Central memory CD8-positive, alpha-beta T cell (primary cell): ENCODE measurements at regions not wholly inside any gene's neighbourhood (a gene's known extent, or its start where the extent isn't known, plus 50 kb on each side); places are given as distances from the start of the nearest gene placed in this dataset.

ENCODE experiments used
- ATAC-seq: fragments of 150-1000 bp; cut with Tn5 transposase; replicated peaks from 2 replicates; pipeline ENCODE4 v1.10.0; 2022; ENCODE audit warnings: mild to moderate bottlenecking, moderate FRiP score, moderate number of reproducible peaks; ENCODE audit not compliant: poor library complexity, severe bottlenecking; ENCODE audit errors: extremely low read depth
- DNase-seq, 2 donors: peaks; one replicate each; pipeline ENCODE4 v3.0.0; 2021; ENCODE audit warnings: low spot score in 2 of 2
- H3K27ac Mint-ChIP-seq: one replicate; pipeline ENCODE4 v1.8.0; 2022; ENCODE audit warnings: low read depth, mild to moderate bottlenecking, moderate library complexity, mixed read lengths
- H3K27me3 Mint-ChIP-seq: one replicate; pipeline ENCODE4 v1.8.0; 2022; ENCODE audit warnings: mixed read lengths
- H3K36me3 Mint-ChIP-seq: one replicate; pipeline ENCODE4 v1.8.0; 2022; ENCODE audit warnings: mild to moderate bottlenecking, moderate library complexity, mixed read lengths; ENCODE audit not compliant: insufficient read depth
- H3K4me1 Mint-ChIP-seq: one replicate; pipeline ENCODE4 v1.8.0; 2022; ENCODE audit warnings: mixed read lengths
- H3K4me3 Mint-ChIP-seq: one replicate; pipeline ENCODE4 v1.8.0; 2022; ENCODE audit warnings: mild to moderate bottlenecking, moderate library complexity, mixed read lengths
- H3K9me3 Mint-ChIP-seq: one replicate; pipeline ENCODE4 v1.8.0; 2022; ENCODE audit warnings: mixed read lengths

DNA sequence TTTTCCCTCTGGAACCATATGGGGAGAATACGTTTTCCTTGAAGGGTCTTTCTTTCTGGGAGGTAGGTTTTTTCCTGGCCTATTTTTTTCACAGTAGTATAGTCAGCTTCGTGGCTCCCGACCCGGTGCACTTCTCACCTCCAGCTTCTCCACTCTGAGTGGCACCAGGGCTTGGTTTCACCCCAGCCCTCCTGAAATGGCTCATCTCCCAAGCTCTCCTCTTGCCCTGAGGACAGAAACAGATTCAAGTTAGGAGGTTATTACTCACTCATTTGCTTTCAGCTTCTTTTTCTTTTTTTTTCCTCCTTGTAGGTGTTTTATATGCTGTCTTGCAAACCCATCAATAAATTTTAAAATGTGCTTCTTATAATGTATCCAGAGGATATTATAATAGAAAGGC, 199.3 kb downstream of the RFC3 start:
- Mint-ChIP-seq H3K4me1 (no peaks in the 10 kb centered on the region), H3K27me3 (peaks cover 6% of the 10 kb centered on the region), H3K9me3 (peaks cover 7% of the 10 kb centered on the region), H3K36me3 (no peaks in the 10 kb centered on the region), H3K27ac (no peak overlapping the region), H3K4me3 (no peak overlapping the region)
- ATAC-seq (no peak), DNase-seq (no peak)

GRCh38 chr13:34019870-34020269, 201.9 kb downstream of the RFC3 start:
- H3K36me3 Mint-ChIP-seq, result no peaks in the 10 kb centered on the region
- no peak for DNase-seq
- H3K9me3 Mint-ChIP-seq, result peaks cover 13% of the 10 kb centered on the region
- peaks cover 6% of the 10 kb centered on the region for H3K27me3 Mint-ChIP-seq
- H3K4me3 Mint-ChIP-seq, result no peak overlapping the region
- no peak for ATAC-seq
- no peak overlapping the region for H3K27ac Mint-ChIP-seq
- H3K4me1 Mint-ChIP-seq, result no peaks in the 10 kb centered on the region

DNA sequence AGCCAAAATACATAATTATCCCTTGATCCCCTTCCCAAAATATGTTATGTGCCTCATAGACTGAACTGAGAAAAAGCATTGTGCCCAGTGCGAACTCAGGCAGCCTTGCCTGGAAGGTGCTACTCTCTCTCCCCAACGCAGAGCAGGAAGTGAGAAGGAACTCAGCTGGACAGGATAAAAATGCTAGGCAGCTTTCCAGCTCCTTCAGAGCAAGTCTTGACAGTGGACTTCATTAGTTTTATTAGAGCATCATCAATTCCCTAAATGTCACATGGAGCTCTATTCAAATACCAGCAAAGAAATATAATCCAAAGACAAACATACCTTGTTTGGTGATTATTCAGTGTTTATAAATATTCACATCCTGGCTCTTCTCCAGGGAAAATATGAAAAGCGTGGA, 202.4 kb downstream of the RFC3 start:
- peaks cover 13% of the 10 kb centered on the region for H3K9me3 Mint-ChIP-seq
- H3K4me1 Mint-ChIP-seq, result no peaks in the 10 kb centered on the region
- H3K27me3 Mint-ChIP-seq, result peaks cover 6% of the 10 kb centered on the region
- ATAC-seq (no peak), DNase-seq (no peak)
- H3K4me3 Mint-ChIP-seq, result no peak overlapping the region
- H3K36me3 Mint-ChIP-seq, result no peaks in the 10 kb centered on the region
- H3K27ac Mint-ChIP-seq, result no peak overlapping the region

DNA sequence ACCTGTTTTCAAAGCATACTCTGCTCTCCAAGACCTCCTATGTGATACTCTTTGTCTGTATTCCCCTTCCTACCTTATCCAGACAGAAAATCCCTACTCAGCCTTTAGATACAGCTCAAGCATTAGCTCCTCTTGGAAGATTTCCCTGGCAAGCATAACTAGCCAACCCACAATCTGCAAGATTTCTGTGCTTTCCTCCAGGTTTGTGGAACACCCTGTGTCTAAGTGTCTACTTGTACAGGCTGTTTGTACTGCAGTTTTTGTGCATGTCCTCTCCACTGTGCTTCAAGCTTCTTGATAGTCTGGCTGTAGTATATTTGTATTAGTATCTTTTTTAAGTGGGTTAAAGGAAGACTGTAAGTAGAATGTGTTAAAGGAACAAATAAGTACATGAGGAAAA, 203.7 kb downstream of the RFC3 start:
- H3K27me3 Mint-ChIP-seq, result no peaks in the 10 kb centered on the region
- peaks cover 13% of the 10 kb centered on the region for H3K9me3 Mint-ChIP-seq
- no peak for ATAC-seq
- H3K4me3 Mint-ChIP-seq, result no peak overlapping the region
- no peak for DNase-seq
- H3K27ac Mint-ChIP-seq, result no peak overlapping the region
- H3K36me3 Mint-ChIP-seq, result no peaks in the 10 kb centered on the region
- H3K4me1 Mint-ChIP-seq, result no peaks in the 10 kb centered on the region

- H3K4me3 Mint-ChIP-seq, result no peak overlapping the region
- ATAC-seq, result no peak
- no peaks in the 10 kb centered on the region for H3K27me3 Mint-ChIP-seq
- H3K36me3 Mint-ChIP-seq, result no peaks in the 10 kb centered on the region
- no peak overlapping the region for H3K27ac Mint-ChIP-seq
- H3K4me1 Mint-ChIP-seq, result no peaks in the 10 kb centered on the region
- DNase-seq, result no peak
- H3K9me3 Mint-ChIP-seq, result peaks cover 27% of the 10 kb centered on the region
Observed at GRCh38 chr13:34025746-34026145, 207.8 kb downstream of the RFC3 start.

DNA sequence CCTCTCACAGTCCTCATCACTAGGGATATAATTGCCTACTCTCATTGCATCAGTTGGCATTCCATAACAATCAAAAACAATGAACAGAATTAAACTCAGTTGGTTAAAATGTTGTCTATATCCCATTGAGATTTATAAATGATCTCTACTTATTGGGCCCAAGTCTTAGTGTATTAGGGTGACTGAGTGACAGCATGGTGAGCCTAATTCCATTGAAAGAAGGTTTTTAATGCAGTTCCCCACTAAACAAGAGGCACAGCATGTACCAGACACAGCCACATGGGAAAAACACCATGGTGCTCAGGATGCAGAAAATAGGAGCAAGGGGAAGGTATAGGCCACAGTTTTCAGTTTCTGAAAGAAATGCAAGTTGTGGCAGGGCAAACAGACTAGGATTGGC, 208.4 kb downstream of the RFC3 start:
- no peak overlapping the region for H3K4me3 Mint-ChIP-seq
- no peak for DNase-seq
- H3K9me3 Mint-ChIP-seq, result peaks cover 27% of the 10 kb centered on the region
- no peaks in the 10 kb centered on the region for H3K27me3 Mint-ChIP-seq
- no peak overlapping the region for H3K27ac Mint-ChIP-seq
- no peak for ATAC-seq
- H3K36me3 Mint-ChIP-seq, result no peaks in the 10 kb centered on the region
- H3K4me1 Mint-ChIP-seq, result no peaks in the 10 kb centered on the region

GRCh38 chr13:34028496-34029442, 210.8 kb downstream of the RFC3 start:
- Mint-ChIP-seq H3K27ac (no peak overlapping the region), H3K27me3 (no peaks in the 10 kb centered on the region), H3K36me3 (no peaks in the 10 kb centered on the region), H3K9me3 (peaks cover 15% of the 10 kb centered on the region), H3K4me1 (no peaks in the 10 kb centered on the region), H3K4me3 (no peak overlapping the region)
- DNase-seq, result no peak
- ATAC-seq, result no peak

- Mint-ChIP-seq H3K36me3 (no peaks in the 10 kb centered on the region), H3K4me1 (no peaks in the 10 kb centered on the region), H3K27ac (no peak overlapping the region), H3K27me3 (no peaks in the 10 kb centered on the region), H3K4me3 (no peak overlapping the region), H3K9me3 (peaks cover 14% of the 10 kb centered on the region)
- DNase-seq (no peak), ATAC-seq (no peak)
Observed at GRCh38 chr13:34030782-34031181, 212.8 kb downstream of the RFC3 start.

GRCh38 chr13:34031610-34032009, 213.7 kb downstream of the RFC3 start:
- no peak overlapping the region for H3K27ac Mint-ChIP-seq
- H3K36me3 Mint-ChIP-seq, result no peaks in the 10 kb centered on the region
- no peak for ATAC-seq
- no peaks in the 10 kb centered on the region for H3K4me1 Mint-ChIP-seq
- no peak for DNase-seq
- H3K4me3 Mint-ChIP-seq, result no peak overlapping the region
- H3K9me3 Mint-ChIP-seq, result peaks cover 19% of the 10 kb centered on the region
- no peaks in the 10 kb centered on the region for H3K27me3 Mint-ChIP-seq

DNA sequence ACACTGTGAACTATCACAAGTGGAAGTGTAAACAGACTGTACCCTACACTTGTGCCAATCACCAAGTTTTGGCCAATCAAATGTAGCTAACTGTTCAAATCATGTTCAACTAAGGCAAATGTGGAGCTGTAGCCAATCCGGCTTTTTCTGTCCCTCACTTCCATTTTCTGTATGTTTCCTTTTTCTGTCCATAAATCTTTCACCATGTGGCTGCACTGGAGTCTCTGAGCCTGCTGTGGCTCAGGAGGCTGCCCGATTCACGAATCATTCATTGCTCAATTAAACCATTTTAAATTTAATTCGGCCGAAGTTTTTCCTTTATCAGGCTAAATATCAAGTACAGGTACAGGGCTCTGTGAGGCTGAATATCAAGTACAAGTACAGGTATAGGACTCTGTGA, 216.5 kb downstream of the RFC3 start:
- peaks cover 13% of the 10 kb centered on the region for H3K9me3 Mint-ChIP-seq
- no peak overlapping the region for H3K27ac Mint-ChIP-seq
- no peaks in the 10 kb centered on the region for H3K27me3 Mint-ChIP-seq
- DNase-seq (no peak), ATAC-seq (no peak)
- no peak overlapping the region for H3K4me3 Mint-ChIP-seq
- H3K4me1 Mint-ChIP-seq, result no peaks in the 10 kb centered on the region
- H3K36me3 Mint-ChIP-seq, result no peaks in the 10 kb centered on the region

DNA sequence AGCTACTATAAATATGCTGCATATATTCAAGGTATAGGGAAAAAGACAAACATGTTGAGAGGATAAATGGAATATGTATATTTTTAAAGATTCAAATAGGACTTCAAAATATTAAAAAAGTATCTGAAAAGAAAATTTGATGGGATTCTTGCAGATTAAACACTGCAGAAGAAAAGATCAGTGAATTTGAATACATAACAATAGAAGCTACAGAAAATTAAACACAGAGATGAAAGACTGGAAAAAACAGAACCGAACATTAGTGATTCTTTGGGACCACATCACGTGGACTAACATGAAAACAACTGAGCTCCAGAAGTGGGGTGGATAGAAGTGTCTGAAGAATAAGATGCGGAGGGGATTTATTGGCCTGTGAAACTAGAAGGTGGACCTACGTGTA, 217.2 kb downstream of the RFC3 start:
- H3K36me3 Mint-ChIP-seq, result peaks cover 1% of the 10 kb centered on the region
- no peaks in the 10 kb centered on the region for H3K27me3 Mint-ChIP-seq
- DNase-seq (no peak), ATAC-seq (no peak)
- H3K4me3 Mint-ChIP-seq, result no peak overlapping the region
- no peaks in the 10 kb centered on the region for H3K4me1 Mint-ChIP-seq
- no peak overlapping the region for H3K27ac Mint-ChIP-seq
- peaks cover 5% of the 10 kb centered on the region for H3K9me3 Mint-ChIP-seq

- no peaks in the 10 kb centered on the region for H3K27me3 Mint-ChIP-seq
- no peaks in the 10 kb centered on the region for H3K4me1 Mint-ChIP-seq
- H3K27ac Mint-ChIP-seq, result no peak overlapping the region
- ATAC-seq (no peak), DNase-seq (no peak)
- peaks cover 1% of the 10 kb centered on the region for H3K36me3 Mint-ChIP-seq
- H3K9me3 Mint-ChIP-seq, result peaks cover 5% of the 10 kb centered on the region
- H3K4me3 Mint-ChIP-seq, result no peak overlapping the region
Observed at GRCh38 chr13:34035676-34036325, 217.9 kb downstream of the RFC3 start.
